GM21390 (cell line): ENCODE measurements at regions not wholly inside any gene's neighbourhood (a gene's known extent, or its start where the extent isn't known, plus 50 kb on each side); places are given as distances from the start of the nearest gene placed in this dataset.

ENCODE experiments used
- ATAC-seq: cut with Tn5 transposase; IDR thresholded peaks from one replicate; pipeline ENCODE4 v1.9.1; 2021; ENCODE audit not compliant: unreplicated experiment

DNA sequence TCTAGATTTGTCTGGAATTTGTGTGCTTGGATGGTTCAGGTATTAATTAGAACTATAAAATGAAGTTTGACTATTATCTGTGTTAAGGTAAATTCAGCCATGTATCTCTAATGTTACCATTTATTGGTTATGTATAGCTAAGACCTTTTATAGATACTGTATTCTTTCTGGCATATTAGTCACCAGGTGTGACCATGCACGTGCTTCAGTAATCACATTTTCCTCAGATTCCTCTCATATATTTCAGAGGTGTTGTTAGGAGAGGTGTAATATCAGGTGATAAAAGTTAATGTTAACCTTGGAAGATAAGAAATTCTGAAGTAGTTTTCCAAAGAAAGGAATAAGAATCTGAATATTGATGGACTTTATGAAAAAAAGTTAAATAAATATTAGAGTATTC lies 194.5 kb upstream of the KHDRBS2 start:
- ATAC-seq, result no peak

DNA sequence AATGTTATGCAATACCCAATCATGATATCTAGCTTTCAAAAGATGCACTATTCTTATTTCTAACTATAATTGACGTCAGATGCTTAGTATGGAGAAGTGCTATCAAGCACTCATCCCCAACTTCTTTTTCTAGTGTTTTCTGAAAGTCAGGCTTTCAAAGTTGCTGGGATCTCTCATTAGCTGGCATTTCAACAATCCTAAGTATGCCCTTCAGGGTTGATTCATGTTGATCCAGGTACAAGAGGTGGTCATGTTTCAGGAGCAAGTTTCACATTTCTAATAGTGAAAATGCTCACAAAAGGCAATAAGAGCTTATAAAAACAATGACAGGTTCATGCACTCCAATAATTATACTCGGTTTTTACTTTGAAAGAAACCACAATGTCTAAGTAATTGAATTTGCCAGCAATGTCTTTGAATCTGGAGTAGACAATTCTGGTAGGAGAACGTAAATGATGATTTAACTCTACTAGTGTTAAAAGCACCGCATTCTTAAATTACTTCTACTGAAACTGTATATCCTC lies 193.7 kb upstream of the KHDRBS2 start:
- ATAC-seq, result no peak

DNA sequence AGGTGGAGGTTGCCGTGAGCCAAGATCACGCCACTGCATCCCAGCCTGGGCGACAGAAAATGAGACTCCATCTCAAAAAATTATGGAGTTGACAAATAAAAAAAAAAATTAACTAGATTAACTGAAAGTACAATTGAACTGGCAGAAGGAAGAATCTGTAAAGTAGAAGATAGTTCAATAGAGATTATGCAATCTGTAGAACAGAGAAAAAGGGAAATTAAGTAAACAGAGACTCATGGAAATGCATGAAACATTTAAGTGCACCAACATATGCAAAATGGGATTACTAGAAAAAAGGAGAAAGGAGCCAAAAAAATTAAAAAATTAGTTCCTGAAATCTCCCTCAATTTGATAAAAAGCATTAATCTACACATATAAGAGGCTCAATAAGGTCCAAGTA lies 188.8 kb upstream of the KHDRBS2 start:
- no peak for ATAC-seq

DNA sequence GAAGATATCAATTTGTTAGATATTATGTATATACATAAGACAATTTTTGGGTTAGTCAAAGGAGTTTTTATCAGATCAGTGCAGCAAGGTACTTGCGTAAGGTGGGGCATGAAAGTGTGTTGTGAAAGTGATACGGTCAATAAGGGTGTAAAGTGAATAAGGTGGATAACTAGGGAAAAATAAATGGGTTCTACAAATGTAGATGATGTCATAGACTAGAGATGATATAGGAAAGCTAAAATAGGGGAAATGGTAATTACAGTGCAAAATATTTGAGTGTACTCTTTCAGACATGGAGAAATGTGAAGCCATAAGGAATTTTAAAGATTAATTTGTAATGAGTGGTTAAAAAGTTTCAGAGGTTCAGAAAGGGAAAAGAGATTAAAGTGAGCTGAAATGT lies 180.6 kb upstream of the KHDRBS2 start:
- ATAC-seq, result no peak

DNA sequence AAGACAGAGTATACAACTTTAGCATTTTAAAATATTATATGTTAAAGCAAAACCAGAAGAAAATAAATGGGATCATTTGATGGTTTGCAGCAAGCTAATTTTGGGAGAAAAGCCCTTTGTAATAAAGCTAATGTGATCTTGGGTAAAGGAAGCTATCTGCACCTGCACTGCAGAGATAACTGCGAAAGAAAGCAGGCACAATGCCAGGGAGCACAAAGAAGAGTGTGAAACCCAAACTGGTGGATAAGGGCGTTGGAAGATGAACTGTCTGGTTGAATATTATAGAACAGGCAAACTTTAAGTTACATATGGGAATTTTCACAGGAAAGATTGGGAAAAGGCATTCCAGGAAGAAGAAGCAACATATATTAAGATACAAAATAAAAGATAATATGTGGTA lies 179.2 kb upstream of the KHDRBS2 start:
- no peak for ATAC-seq

DNA sequence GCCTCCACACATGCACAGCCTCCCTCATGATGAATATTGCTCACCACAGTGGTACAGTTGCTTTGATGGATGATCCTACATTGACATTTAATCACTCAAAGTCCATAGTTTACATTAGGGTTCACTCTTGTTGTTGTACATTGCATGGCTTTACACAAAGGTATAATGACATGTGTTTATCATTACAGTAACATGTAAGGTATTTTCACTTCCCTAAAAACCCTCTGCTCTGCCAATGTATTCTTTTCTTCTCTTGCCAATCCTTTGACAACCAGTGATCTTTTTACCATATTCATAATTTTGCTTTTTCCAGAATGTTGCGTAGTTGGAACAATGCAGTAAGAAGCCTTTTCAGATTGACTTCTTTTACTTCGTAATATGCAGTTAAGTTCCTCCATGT lies 166.6 kb upstream of the KHDRBS2 start:
- no peak for ATAC-seq

DNA sequence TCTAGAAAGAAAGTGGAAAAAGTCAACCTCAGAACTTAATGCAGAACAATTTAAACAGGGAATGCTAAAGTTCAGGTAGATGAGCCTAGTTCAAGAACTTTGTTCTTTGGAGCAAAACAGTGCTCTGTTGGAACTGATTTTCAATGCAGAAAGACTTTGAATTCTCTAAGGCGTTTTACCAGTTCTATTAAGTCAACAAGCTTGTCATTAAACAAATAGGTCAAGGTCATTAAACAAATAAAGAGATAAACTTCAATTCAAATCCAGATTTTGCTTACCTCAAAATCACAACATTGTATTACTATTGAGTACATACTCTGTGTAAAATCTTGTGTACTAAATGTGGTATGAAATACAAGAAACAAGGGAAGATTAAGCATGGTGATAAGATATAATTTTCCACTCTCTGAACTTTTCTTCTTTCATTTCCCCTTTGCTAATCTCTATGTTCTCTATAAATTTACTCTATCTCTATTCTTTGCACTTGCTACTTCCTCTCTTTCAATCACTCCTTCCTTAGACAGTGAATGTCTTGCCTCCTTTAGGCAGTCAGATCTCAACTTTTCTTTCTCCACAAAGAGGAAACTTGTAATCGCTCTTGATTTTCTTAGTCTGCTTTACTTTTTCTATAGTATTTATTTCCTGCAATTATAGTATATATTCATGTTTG lies 160.8 kb upstream of the KHDRBS2 start:
- ATAC-seq, result no peak

DNA sequence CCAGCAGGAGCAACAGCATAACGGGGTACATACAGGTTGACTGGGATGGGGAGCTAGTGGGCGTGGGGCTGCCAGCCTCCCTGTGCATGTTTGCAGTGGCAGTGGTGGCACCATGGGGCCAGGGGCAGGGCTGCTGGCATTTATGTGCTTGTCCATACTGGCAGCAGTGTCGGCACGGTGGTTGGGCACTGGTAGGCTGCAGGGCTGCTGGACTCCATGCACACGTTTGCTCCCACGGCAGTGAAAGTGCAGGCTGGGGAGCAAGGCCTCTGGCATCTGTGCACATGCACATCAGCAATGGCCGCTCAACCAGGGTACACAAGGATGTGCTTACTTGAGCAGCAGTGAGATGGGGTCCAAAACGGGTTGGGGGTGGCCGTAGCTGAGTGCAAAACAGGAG lies 159.5 kb upstream of the KHDRBS2 start:
- no peak for ATAC-seq

DNA sequence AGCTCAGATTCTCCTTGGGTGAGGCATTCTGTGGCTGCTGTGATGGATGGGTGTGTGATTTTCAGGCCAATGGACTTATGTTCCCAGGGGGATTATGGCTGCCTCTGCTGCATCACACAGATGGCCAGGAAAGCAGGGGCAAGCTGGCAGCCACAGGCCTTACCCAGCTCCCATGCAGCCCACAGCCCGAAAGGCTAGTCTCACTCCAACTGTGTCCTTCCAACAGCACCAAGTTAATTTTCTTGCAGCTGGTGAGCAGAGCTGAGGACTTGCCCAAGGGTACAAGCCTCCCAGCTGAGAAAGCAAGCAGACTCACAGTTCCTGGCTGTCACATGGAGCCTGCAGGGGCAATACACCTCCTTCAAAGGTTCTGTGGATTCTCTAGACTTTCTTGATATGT lies 155.2 kb upstream of the KHDRBS2 start:
- ATAC-seq, result no peak

DNA sequence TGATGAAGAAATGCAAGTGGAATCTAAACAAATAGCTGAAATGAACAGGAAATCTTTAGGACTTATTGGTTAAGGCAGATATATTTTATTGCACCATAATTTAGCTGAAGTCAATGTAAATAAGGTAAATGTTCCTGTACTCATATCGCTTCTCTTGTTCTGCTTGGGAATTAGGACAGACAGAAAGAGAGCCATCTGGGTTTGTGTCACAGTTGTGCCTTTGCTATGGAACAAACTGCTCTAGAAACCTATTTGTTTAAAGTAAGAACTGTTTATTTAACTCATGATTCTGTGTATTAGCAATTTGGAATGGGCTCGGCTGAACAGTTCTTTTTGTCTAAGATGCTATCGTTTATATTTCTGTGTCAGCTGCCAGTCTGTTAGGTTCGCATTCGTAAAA lies 143.8 kb upstream of the KHDRBS2 start:
- ATAC-seq, result no peak

DNA sequence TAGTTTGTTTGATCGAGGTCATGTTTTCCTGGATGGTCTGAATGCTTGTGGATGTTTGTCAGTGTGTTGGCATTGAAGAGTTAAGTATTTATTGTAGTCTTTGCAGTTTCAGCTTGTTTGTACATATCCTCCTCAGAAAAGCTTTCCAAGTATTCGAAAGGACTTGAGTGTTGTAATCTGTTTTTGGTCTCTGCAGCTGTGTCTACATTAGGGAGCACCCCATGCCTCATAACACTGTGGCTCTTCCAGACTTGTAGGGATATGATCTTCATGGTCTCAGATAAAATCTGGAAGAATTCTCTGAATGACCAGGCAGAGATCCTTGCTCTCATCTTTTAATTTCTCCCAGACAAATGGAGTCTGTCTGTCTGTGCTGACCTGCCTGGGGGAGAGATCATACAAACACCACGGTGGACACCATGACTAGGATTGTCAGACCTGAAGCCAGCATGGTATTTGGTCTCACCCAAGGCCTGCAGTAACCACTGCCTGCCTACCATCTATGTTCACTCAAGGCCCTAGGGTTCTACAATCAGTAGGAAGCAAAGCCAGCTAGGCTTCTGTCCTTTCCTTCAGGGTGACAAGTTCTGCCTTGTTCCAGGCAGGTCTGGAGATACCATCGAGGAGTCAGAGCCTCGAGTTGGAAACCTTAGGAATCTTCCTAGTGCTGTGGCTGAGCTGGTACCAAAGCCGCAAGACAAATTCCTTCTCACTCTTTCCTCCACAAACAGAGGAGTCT lies 114.7 kb upstream of the KHDRBS2 start:
- no peak for ATAC-seq

DNA sequence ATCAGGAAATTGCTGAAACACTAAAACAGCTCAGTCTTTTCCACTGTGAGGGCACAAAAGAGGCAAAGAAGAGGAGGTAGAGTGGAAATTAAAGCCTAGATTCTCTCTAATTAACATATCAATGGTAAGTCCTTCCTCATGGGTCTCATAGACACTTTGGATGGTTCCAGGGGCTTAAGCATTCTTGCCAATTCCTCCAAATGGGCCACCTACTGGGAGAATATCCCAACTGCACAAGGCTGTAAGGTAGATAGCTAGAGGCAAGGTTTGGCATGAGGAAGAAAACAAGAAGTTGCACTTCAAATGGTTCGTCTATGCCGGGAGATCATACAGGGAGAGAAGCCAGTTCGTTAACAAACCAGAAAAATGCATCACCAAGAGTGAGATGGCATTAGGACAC lies 107.6 kb upstream of the KHDRBS2 start:
- ATAC-seq, result no peak

DNA sequence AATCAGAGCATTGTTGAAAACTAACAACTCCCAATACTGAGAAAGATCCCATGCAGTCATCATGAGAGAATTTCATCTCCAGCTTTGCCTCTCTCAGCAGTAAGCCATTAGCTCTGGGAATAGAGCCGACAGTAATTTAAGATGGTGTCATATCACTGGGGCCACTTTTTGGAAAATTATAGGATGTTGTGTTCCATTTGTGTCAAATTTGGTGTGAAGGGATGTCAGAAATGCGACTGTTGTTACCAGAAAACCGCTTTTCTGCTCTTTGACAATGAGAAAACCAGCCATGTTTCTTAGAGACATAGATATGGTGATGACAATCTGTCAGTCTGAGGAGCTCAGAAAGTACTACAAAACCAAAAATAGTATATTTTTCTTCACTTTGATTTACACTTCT lies 106.3 kb upstream of the KHDRBS2 start:
- ATAC-seq, result no peak

DNA sequence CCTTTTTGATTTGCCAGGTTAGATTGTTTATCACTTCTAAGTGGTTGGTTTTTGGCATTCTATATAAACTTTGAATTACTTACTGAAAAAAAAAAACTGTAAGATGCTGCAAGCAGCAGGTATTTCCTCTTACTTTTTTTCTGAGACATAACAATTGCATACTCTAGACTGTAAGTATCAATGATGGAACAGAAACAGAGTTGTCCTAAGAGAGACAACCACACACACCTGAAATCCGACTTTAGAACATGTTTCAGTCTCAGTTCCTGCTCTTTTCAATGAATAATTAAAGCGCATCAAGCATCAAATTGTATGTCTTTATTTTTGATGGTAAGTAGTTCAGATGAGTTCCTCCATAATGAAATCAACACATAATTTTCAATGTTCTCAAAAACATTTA lies 105.3 kb upstream of the KHDRBS2 start:
- ATAC-seq, result no peak

DNA sequence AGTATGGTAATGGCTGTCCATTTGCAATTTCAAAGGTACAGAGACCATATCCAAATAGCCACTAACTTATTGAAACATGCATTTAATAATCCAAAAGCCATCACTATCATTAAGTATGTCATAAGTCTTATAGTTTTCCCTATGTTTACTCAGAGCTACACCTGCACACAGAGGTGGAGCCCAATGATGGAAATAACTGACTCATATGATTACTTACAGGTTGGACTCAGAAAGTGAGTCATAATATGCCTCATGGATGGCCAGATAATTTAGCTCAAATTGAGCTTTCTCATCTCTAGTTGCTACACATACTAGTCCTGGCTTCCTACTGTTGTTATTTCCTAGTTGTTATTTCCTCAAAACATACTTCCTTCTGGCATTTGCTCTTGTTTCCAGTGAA lies 104.4 kb upstream of the KHDRBS2 start:
- ATAC-seq, result no peak

DNA sequence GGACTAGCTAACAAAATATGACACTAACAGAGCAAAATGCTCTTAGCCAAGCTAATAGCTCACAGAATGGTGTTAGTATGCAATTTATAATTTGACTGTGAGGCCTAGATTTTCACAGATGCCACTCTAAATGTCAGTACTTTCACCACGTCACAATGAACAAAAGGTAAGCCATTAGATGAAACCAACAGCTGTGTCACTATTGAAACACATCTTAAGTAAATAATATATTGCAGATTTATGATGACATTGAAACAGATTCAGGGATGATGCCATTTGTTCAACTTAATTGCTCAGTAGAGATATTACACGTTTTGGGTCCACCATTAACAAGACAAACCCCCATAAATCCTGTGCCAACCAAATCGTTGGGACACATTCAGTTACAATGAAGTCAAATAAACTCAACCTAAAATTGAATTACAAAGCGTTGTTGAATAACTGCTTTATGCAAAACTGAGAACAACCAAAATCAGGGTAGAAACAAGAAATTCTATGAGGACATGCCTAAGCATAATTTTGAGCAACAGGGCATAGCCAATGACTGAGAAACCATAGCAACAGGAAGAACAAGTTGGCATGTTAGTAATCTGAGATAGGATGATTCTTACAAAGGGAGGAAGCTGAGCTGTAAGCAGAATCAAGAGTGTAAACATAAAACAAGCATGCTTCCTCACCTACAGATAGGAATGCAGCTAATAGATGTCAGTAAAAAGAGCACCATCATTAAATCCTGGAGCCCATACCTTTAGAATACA lies 85.6 kb upstream of the KHDRBS2 start:
- no peak for ATAC-seq

DNA sequence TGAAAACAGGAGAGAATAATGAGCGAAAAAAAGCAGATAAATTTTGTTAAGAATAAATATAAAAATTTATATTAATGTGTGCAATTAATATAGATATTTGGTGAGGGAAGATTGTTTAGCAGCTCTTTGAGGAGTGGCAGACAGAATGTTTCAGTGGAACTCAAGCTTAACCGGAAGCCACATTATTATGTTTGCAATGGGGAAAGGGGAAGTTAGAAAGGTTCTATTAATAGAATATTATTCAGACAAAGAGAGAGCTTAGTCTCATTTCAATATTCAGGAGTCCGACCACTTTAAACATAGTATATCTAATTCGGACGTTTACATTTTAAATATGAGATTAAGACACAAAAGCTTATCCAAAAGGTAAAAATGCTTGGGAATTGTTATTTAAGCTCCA lies 81.6 kb upstream of the KHDRBS2 start:
- peak; percentile 99 for ATAC-seq

DNA sequence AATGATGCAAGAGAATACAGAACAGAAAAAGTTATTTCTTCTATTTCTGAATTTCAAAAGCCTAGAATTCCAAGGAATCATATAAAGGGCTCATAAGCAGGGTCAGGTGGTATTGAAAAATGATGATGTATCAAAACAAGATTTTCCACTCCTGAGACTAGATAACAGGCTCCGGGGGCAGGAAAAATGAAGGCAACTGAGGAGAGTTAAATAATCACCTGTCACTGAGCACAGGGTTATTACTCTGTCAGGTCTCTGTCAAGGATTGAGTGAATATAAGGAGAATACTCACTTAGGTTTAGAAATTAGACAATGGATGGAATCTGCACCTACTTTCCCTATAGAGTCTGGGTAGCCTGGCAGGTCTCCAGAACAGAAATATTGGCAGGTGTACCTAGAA lies 76.1 kb upstream of the KHDRBS2 start:
- no peak for ATAC-seq

DNA sequence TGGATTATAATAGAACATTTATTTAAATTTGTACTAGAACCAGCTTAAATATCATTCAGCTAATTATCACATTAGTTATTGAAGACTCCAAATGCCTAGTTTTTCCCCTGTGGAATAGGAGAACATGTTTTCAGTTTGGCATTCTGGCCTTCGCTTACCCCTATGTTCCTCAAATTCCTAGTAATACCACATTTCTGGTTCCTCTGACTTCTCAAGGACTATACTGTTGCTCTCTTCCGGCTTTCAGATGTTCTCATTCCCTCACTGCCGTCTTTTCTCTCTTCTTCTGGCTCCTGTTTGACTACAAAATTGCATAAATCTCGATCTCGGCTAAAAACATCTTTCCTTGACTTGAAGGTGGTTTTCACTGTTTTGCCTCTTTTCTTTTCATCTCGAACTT lies 71.8 kb upstream of the KHDRBS2 start:
- no peak for ATAC-seq

DNA sequence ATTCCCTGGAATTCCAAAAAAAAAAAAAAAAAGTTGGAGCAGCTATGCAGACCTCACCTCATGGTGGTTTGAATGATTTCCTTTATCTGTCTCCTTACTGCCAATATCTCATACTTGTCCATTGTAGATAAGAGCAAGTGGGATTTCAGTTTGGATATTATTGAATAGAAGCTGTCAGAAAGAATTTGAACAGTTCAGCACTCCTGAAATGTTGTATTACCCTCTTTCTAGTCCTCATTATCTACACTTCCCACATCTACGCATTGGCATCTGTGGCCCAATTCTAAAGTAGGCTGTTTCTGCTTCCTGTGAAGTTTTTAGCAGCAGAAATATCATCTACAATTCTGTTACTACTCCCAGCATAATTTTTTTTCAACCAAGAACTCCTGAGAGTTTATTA lies 68.2 kb upstream of the KHDRBS2 start:
- no peak for ATAC-seq

DNA sequence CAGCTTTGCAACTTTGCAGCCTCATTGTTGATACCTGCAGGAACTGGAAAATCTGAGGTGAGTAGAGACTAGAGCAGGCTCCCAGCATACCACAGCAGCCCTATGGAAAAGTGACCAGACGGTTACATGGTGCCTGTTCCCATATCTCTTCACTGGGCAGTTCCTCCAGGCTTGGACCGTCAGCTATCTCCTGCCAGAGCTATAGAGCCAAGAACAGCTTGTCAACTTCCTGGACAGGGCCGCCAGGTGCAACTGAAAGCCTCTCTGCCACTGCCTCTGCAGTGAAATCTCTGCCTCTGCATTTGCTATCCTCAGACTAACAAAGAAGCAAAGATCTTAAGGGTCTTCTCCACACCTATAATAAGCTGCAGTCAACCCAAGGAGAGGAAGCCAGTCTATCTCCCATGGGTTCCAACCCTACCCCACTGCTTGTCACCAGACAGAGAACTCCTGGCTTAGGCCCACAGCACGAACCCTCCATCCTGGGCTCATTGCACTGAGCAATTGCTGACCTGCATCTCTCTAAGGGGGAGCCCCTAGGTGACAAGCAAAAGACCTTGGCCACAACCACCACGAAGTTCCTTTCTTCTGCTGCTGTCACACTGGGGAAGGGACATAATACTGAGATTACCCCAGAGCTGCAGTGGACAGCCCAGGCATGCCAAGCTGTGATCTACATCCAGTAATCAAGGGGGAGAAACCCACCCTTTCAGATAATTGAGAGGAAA lies 60.1 kb upstream of the KHDRBS2 start:
- ATAC-seq, result no peak
